Adrenal gland (tissue), 9 donors: ENCODE measurements at regions not wholly inside any gene's neighbourhood (a gene's known extent, or its start where the extent isn't known, plus 50 kb on each side); places are given as distances from the start of the nearest gene placed in this dataset.

Source experiments
- DNase-seq, 7 donors: peaks; one replicate each; pipeline ENCODE4 v3.0.0-alpha.2; 2019 to 2020
- H3K27ac ChIP-seq, 5 donors: fragments of 200-600 bp; sonication (generic) in 4 of 5; 1 replicate in 3 of 5; 2 replicates in 2 of 5; pipeline versions ENCODE4 v1.5.1 to v1.8.0; 2016 to 2020; ENCODE audit warnings: mild to moderate bottlenecking in 1 of 5
- H3K27me3 ChIP-seq: fragments of 200-600 bp; 2 replicates; pipeline ENCODE4 v1.8.0; 2021
- H3K36me3 ChIP-seq, 2 donors: fragments of 200-600 bp; replicated peaks in 1 of 2; 1 replicate in 1 of 2; 2 replicates in 1 of 2; pipeline versions ENCODE4 v1.5.1 to v1.8.0; 2018 to 2022
- H3K4me1 ChIP-seq, 2 donors: fragments of 200-600 bp; replicated peaks in 1 of 2; 1 replicate in 1 of 2; 2 replicates in 1 of 2; pipeline versions ENCODE4 v1.5.1 to v1.8.0; 2018 to 2021
- H3K4me3 ChIP-seq, 4 donors: fragments of 200-600 bp; sonication (generic) in 3 of 4; one replicate each; pipeline ENCODE4 v1.5.1; 2016 to 2018
- H3K9me3 ChIP-seq, 3 donors: fragments of 200-600 bp; sonication (generic) in 1 of 3; replicated peaks in 1 of 3; 1 replicate in 2 of 3; 2 replicates in 1 of 3; pipeline versions ENCODE4 v1.5.1 to v1.8.0; 2016 to 2021
- POLR2A ChIP-seq, 2 donors: fragments of 450-650 bp; IDR thresholded peaks; one replicate each; pipeline ENCODE4 v1.6.1; 2017; ENCODE audit warnings: antibody characterized with exemption in 2 of 2, mild to moderate bottlenecking in 2 of 2, moderate library complexity in 1 of 2
- WGBS, 4 donors: extraction: QIAGEN DNeasy Blood & Tissue Kit in 2 of 4; methylation state at CpG; one replicate each; pipeline versions ENCODE4 v1.1.5 to v1.1.7; 2013 to 2017; 5-methylcytosine and 5-hydroxymethylcytosine counted together
- intact Hi-C, 2 donors: fragments of 100-400 bp; cut with DNase I; formaldehyde crosslinking; loops; one replicate each; pipeline versions ENCODE4 v1.14.1 to v1.15.0; 2022 to 2023
- TF ChIP-seq, protein P1 (sequence below), 6 experiments: fragments of 450-650 bp in 4 of 6; fragments of 200-600 bp in 2 of 6; sonication (generic) in 1 of 6; IDR thresholded peaks; 1 replicate in 5 of 6; 2 replicates in 1 of 6; pipeline versions ENCODE4 v1.5.1 to v1.8.0; 2016 to 2021; ENCODE audit warnings: antibody characterized with exemption in 6 of 6, mild to moderate bottlenecking in 2 of 6, moderate library complexity in 1 of 6
- donor health status: healthy with polysubstance abuse.
- donor health status: Bipolar disorder and iron deficiency.
- donor health status: DM: yes; HTN: yes; CAD: no.
- donor health status: DM: no; HTN: no; CAD: no.
- donor health status: DM: no; HTN: no; CAD: no.

DNA sequence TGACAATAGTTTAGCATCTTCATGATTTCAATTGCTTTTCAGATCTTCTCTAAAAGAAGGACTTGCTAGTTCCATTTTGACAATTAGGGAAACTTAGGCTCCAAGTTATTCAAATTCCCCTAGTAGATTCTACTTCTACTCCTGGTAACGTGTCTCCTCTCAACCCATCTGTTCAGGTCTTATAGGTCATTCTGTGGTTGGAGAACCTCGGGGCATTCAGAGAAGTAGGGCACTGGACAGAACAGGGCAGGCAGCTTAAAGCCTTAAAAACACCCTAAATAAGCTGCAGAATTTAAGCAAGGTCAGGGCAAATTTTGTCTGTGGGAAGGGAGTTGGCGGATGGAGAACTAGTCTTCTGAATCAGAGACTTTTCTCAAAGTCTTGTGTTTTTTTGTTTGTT, 132.4 kb downstream of the TMEM174 start:
- Histone ChIP-seq H3K27me3 (peaks cover 57% of the 10 kb centered on the region), H3K4me3 (no peak overlapping the region), H3K36me3 (no peaks in the 10 kb centered on the region), H3K27ac (no peak overlapping the region), H3K4me1 (no peaks in the 10 kb centered on the region), H3K9me3 (no peaks in the 10 kb centered on the region)
- DNase-seq, result no peak
- no peak for TF ChIP-seq POLR2A (IDR thresholded peaks at IDR 0.05)
- TF ChIP-seq, protein P1, sequence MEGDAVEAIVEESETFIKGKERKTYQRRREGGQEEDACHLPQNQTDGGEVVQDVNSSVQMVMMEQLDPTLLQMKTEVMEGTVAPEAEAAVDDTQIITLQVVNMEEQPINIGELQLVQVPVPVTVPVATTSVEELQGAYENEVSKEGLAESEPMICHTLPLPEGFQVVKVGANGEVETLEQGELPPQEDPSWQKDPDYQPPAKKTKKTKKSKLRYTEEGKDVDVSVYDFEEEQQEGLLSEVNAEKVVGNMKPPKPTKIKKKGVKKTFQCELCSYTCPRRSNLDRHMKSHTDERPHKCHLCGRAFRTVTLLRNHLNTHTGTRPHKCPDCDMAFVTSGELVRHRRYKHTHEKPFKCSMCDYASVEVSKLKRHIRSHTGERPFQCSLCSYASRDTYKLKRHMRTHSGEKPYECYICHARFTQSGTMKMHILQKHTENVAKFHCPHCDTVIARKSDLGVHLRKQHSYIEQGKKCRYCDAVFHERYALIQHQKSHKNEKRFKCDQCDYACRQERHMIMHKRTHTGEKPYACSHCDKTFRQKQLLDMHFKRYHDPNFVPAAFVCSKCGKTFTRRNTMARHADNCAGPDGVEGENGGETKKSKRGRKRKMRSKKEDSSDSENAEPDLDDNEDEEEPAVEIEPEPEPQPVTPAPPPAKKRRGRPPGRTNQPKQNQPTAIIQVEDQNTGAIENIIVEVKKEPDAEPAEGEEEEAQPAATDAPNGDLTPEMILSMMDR (IDR thresholded peaks at IDR 0.05), result no peak
- WGBS, 4 donors, result 78 to 87% (median 85%) methylated on average over 3 of the region's 3 CpGs
- intact Hi-C loops, result no loop called here

DNA sequence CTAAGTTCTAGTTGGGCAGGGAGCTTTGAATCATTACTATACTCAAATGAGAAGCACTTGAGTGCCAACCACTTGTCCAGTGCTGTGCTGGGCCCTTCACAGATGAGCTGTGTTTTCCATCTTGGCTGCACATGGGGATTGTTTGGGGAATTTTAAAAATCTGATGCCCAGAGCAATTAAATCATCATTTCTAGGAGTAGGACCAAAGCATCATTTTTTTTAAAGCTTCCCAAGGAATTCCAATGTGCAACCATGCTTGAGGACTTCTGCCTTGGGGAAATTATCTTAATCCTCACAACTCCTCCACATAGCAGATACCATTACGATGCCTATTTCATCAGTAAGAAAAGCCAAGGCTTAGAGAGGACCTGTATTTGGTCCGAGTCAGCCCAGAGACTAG, 131.4 kb downstream of the TMEM174 start:
- Histone ChIP-seq H3K4me3 (no peak overlapping the region), H3K36me3 (no peaks in the 10 kb centered on the region), H3K9me3 (no peaks in the 10 kb centered on the region), H3K27ac (no peak overlapping the region), H3K4me1 (no peaks in the 10 kb centered on the region), H3K27me3 (peaks cover 67% of the 10 kb centered on the region)
- WGBS, 4 donors, result 68 to 76% (median 73%) methylated on average over 2 of the region's 2 CpGs
- no peak for TF ChIP-seq POLR2A (IDR thresholded peaks at IDR 0.05)
- TF ChIP-seq, protein P1 (IDR thresholded peaks at IDR 0.05), result no peak
- intact Hi-C loops, result no loop called here
- no peak for DNase-seq

DNA sequence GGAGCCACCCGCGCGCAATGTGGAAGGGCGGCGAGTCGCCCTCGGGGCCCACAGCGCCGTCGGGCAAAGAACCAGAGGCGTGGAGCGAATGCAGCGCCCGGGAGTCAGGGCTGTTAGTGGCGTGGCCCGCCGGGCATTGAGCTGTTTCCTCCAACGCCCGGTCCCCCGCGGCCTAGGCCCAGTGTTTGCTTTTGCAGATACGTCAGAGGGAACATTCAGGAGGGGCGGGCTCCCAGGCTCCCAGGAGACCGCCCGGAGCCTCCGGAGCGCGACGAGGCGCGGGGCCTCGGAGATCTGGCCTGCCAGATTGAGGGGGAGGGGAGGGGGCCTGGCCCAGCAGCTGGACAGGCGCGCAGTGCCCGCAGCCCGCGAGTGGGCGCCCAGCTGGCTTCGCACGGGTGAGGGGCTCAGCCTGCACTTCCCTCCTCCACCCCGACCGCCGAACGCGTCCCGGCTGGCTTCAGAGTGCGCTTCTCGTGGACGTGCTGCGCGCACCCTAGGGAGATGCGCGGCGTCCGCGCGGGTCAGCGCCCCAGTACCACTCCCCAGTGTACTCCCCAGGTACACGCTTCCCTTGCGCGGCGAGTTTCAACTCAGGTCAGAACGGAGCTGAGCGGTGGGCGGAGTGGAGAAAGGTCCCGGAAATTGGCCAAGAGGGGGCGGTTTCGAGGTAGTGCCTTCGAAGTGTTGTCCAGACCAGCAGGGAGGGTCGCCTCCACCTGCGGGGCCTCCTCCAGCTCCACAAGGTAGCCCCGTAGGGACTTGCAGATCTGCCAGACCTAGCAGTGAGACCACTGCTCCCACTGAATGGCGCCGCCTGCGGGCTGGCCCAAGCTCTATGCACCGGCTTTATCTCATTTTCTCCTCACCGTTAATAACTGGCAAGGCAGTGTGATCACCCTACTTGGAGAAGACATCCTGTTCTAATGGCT, 130.4 kb downstream of the TMEM174 start:
- TF ChIP-seq, protein P1 (IDR thresholded peaks at IDR 0.05), result no peak
- TF ChIP-seq POLR2A (IDR thresholded peaks at IDR 0.05), result no peak
- H3K27ac ChIP-seq, result no peak overlapping the region
- H3K27me3 ChIP-seq, result peaks cover 77% of the 10 kb centered on the region
- 3 to 13% (median 9%) methylated on average over 20 to 77 of the region's 77 CpGs for WGBS, 4 donors
- H3K4me1 ChIP-seq, result peaks cover 0 to 8% of the 10 kb centered on the region in 2 donors
- peak overlapping the region in 1 of 4 donors; percentile 29 for H3K4me3 ChIP-seq
- intact Hi-C loops, result no loop called here
- DNase-seq, result no peak
- H3K9me3 ChIP-seq, result no peaks in the 10 kb centered on the region
- H3K36me3 ChIP-seq, result no peaks in the 10 kb centered on the region

DNA sequence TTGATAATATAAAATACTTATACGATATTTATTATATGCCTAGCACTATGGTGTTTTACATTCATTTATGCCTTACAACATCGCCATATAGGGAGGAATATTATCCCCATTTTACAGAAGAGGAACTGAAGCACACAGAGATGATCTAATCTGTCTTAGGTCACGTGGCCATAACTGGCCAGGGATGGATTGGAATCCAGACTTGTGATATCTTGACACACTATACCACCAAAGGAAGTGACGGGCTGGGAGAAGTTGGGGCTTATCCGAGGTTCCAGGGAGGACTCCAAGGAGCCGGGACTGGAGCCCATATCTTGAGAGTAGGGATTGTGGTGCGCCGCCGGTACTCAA, 129.8 kb downstream of the TMEM174 start:
- H3K4me1 ChIP-seq, result peaks cover 0 to 8% of the 10 kb centered on the region in 2 donors
- WGBS, 4 donors, result 24 to 37% (median 35%) methylated on average over 6 to 9 of the region's 9 CpGs
- H3K36me3 ChIP-seq, result no peaks in the 10 kb centered on the region
- intact Hi-C loops, result no loop called here
- H3K27me3 ChIP-seq, result peaks cover 83% of the 10 kb centered on the region
- TF ChIP-seq, protein P1 (IDR thresholded peaks at IDR 0.05), result no peak
- no peak for TF ChIP-seq POLR2A (IDR thresholded peaks at IDR 0.05)
- H3K27ac ChIP-seq, result no peak overlapping the region
- no peak for DNase-seq
- H3K9me3 ChIP-seq, result no peaks in the 10 kb centered on the region
- H3K4me3 ChIP-seq, result no peak overlapping the region
